Stomach (tissue), 8 donors: ENCODE measurements at regions not wholly inside any gene's neighbourhood (a gene's known extent, or its start where the extent isn't known, plus 50 kb on each side); places are given as distances from the start of the nearest gene placed in this dataset.

Experiments
- DNase-seq, 2 donors: peaks; one replicate each; pipeline versions ENCODE4 v3.0.0 to v3.0.0-alpha.2; 2013 to 2019
- H3K27ac ChIP-seq, 5 donors: fragments of 200-600 bp in 4 of 5; sonication (generic) in 4 of 5; one replicate each; pipeline ENCODE4 v1.5.1; 2013 to 2019; ENCODE audit warnings: mild to moderate bottlenecking in 1 of 5, moderate library complexity in 1 of 5
- H3K27me3 ChIP-seq, 3 donors: fragments of 200-600 bp; sonication (generic); one replicate each; pipeline ENCODE4 v1.5.1; 2017 to 2019; ENCODE audit warnings: mixed run types in 1 of 3
- H3K36me3 ChIP-seq, 4 donors: fragments of 200-600 bp; sonication (generic); 1 replicate in 3 of 4; 2 replicates in 1 of 4; pipeline ENCODE4 v1.5.1; 2016 to 2019
- H3K4me1 ChIP-seq, 4 donors: fragments of 200-600 bp; sonication (generic); one replicate each; pipeline ENCODE4 v1.5.1; 2016 to 2019
- H3K4me3 ChIP-seq, 4 donors: fragments of 200-600 bp; sonication (generic) in 3 of 4; one replicate each; pipeline ENCODE4 v1.5.1; 2016 to 2019; ENCODE audit warnings: mild to moderate bottlenecking in 1 of 4
- H3K9me3 ChIP-seq, 4 donors: fragments of 200-600 bp; sonication (generic); one replicate each; pipeline ENCODE4 v1.5.1; 2016 to 2019
- CTCF ChIP-seq, 7 experiments: fragments of 450-650 bp in 4 of 7; fragments of 200-600 bp in 3 of 7; sonication (generic) in 3 of 7; IDR thresholded peaks; one replicate each; pipeline ENCODE4 v1.5.1; 2016 to 2019; ENCODE audit warnings: antibody characterized with exemption in 7 of 7, control low read depth in 2 of 7, mild to moderate bottlenecking in 1 of 7
- EP300 ChIP-seq: sonication (generic); formaldehyde crosslinking; IDR thresholded peaks from one replicate; pipeline ENCODE4 v1.6.1; 2017; ENCODE audit warnings: antibody characterized with exemption
- POLR2A ChIP-seq, 4 donors: fragments of 450-650 bp; IDR thresholded peaks; one replicate each; pipeline ENCODE4 v1.6.1; 2016; ENCODE audit warnings: antibody characterized with exemption in 4 of 4, control low read depth in 2 of 4, mild to moderate bottlenecking in 1 of 4, moderate library complexity in 1 of 4
- POLR2AphosphoS5 ChIP-seq, 3 donors: sonication (generic); formaldehyde crosslinking; IDR thresholded peaks; one replicate each; pipeline ENCODE4 v1.6.1; 2016; ENCODE audit warnings: antibody characterized with exemption in 3 of 3
- WGBS, 5 donors: extraction: QIAGEN DNeasy Blood & Tissue Kit in 3 of 5; methylation state at CpG; one replicate each; pipeline versions ENCODE4 v1.1.5 to v1.1.7; 2013 to 2018; 5-methylcytosine and 5-hydroxymethylcytosine counted together
- intact Hi-C: fragments of 100-400 bp; cut with DNase I; formaldehyde crosslinking; loops from one replicate; pipeline ENCODE4 v1.15.1; 2023; ENCODE audit warnings: low total_unique reads
- donor health status: healthy with polysubstance abuse.
- donor health status: Bipolar disorder and iron deficiency.
- donor health status: healthy.

- Histone ChIP-seq H3K4me3 (no peak overlapping the region), H3K27ac (no peak overlapping the region), H3K9me3 (no peaks in the 10 kb centered on the region), H3K27me3 (no peaks in the 10 kb centered on the region), H3K36me3 (no peaks in the 10 kb centered on the region), H3K4me1 (no peaks in the 10 kb centered on the region)
- intact Hi-C loops = no loop called here
- peak in 1 of 2 donors; percentile 8 for DNase-seq
- no peak for TF ChIP-seq POLR2AphosphoS5 (IDR thresholded peaks at IDR 0.05)
- TF ChIP-seq CTCF (IDR thresholded peaks at IDR 0.05) = no peak
- no peak for TF ChIP-seq POLR2A (IDR thresholded peaks at IDR 0.05)
Observed at GRCh38 chr3:81419228-81419627, 342.2 kb downstream of the GBE1 start.

GRCh38 chr3:81416812-81417211 lies 344.6 kb downstream of the GBE1 start:
- Histone ChIP-seq H3K27ac (no peak overlapping the region), H3K4me3 (no peak overlapping the region), H3K36me3 (no peaks in the 10 kb centered on the region), H3K9me3 (no peaks in the 10 kb centered on the region), H3K4me1 (no peaks in the 10 kb centered on the region), H3K27me3 (no peaks in the 10 kb centered on the region)
- DNase-seq = no peak
- WGBS, 5 donors = 87 to 96% (median 94%) methylated on average over 2 of the region's 2 CpGs
- intact Hi-C loops = no loop called here
- no peak for TF ChIP-seq EP300

- TF ChIP-seq CTCF (IDR thresholded peaks at IDR 0.05) (no peak), EP300 (no peak), POLR2AphosphoS5 (IDR thresholded peaks at IDR 0.05) (no peak), POLR2A (IDR thresholded peaks at IDR 0.05) (no peak)
- no peak for DNase-seq
- Histone ChIP-seq H3K4me1 (no peaks in the 10 kb centered on the region), H3K9me3 (no peaks in the 10 kb centered on the region), H3K27ac (no peak overlapping the region), H3K4me3 (no peak overlapping the region), H3K36me3 (no peaks in the 10 kb centered on the region), H3K27me3 (no peaks in the 10 kb centered on the region)
- intact Hi-C loops = no loop called here
- WGBS, 5 donors = 7 to 30% (median 17%) methylated on average over 1 of the region's 1 CpG
Observed at GRCh38 chr3:81406318-81406717, 355.1 kb downstream of the GBE1 start.

- TF ChIP-seq EP300 = no peak
- TF ChIP-seq CTCF (IDR thresholded peaks at IDR 0.05) = no peak
- no peak for TF ChIP-seq POLR2AphosphoS5 (IDR thresholded peaks at IDR 0.05)
- TF ChIP-seq POLR2A (IDR thresholded peaks at IDR 0.05) = no peak
- WGBS, 5 donors = 64 to 79% (median 72%) methylated on average over 7 of the region's 7 CpGs
Observed at GRCh38 chr3:81395739-81396513, 365.5 kb downstream of the GBE1 start.

More at GRCh38 chr3:81395739-81396513, 365.5 kb downstream of the GBE1 start:
- H3K4me1 ChIP-seq = no peaks in the 10 kb centered on the region
- intact Hi-C loops = no loop called here
- no peaks in the 10 kb centered on the region for H3K27me3 ChIP-seq
- no peaks in the 10 kb centered on the region for H3K9me3 ChIP-seq
- H3K27ac ChIP-seq = no peak overlapping the region
- no peaks in the 10 kb centered on the region for H3K36me3 ChIP-seq
- H3K4me3 ChIP-seq = no peak overlapping the region
- peak in 1 of 2 donors; percentile 3 for DNase-seq
